GM19452 (cell line): ENCODE measurements at regions not wholly inside any gene's neighbourhood (a gene's known extent, or its start where the extent isn't known, plus 50 kb on each side); places are given as distances from the start of the nearest gene placed in this dataset.
A peak's percentile ranks its signal among the peaks of the same experiment; 100 is the strongest.

Experiments
- ATAC-seq: cut with Tn5 transposase; IDR thresholded peaks from one replicate; pipeline ENCODE4 v1.9.1; 2021; ENCODE audit not compliant: unreplicated experiment

DNA sequence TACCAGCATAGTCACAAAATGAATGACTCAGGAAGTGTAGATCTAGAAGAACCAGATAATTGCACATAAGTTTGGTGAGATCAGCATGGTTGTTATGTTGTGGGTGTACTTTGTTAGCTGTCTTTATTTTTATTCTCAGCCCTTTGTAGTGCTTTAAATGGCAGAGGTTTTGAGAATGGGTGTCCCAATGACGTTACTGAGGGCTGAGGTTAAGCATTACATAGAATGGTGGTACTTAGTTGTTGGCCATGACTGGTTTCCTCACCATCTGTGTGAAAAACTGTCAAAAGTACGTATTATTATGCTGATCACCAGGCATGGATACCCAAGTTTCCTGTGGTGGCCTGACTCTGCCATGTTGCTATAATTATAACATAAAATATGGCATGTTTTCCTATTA is 165.8 kb downstream of the UBE2E3 start:
- no peak for ATAC-seq

DNA sequence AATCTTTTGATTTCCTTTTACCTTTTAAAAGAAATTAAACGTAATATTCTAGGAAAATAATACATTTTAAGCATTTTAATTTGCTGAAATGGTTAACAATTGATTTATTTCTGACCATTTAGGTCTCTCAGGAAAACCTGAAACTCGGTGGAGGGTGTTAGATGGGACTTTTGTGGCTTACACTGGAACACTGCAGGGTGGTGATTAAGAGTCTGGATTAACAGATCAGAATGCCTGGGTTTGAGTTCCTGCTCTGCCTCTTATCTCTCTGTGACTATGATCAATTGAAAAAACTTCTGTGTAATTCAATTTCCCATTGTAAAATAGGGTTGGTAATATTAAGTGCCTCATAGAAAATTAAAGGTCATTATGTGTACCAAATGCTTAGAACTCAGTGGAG is 168.7 kb downstream of the UBE2E3 start:
- ATAC-seq = no peak

GRCh38 chr2:181152226-181152625 is 171.8 kb downstream of the UBE2E3 start:
- ATAC-seq = no peak

- ATAC-seq = no peak
These were observed 172.3 kb downstream of the UBE2E3 start for GRCh38 chr2:181152701-181153100.

DNA sequence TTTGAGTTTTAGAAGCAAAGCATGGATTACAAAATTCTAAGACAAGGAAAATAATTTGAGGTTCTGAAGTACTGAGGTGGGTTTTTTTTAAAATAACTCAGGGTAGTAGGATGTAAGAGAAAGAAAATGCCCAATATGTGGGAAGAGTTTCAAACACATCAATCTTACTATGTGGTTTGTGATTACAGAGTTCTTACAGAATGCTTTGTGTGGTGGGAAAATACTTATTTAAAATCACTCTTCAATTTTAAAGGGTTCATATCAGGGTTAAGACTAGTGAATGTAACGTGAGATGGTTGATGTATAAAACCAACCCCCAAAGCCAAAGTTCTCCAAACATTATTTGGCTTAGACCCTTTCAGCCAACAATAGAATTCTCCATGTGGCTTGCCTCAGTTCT is 173.5 kb downstream of the UBE2E3 start:
- no peak for ATAC-seq

DNA sequence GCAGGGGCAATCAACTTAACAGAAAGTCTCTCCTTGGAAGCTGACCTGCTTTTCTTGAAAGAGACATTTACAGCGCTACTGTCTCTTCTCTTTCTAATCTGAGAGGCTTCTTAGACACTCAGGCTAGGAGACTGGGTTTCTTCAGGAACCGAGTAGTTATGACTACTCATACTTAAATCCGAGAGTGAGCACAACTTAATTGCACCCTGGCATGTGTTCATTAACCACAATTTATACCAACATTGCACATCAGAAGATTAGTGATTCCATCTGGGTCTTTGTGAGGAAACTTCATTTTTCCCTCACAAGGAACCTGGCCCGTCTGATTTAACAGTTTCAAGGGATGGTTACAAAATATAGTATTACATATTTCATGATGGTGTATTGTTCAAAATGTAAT is 176.9 kb downstream of the UBE2E3 start:
- no peak for ATAC-seq

- ATAC-seq = no peak
These were observed 178.0 kb downstream of the UBE2E3 start for GRCh38 chr2:181158427-181158826.

DNA sequence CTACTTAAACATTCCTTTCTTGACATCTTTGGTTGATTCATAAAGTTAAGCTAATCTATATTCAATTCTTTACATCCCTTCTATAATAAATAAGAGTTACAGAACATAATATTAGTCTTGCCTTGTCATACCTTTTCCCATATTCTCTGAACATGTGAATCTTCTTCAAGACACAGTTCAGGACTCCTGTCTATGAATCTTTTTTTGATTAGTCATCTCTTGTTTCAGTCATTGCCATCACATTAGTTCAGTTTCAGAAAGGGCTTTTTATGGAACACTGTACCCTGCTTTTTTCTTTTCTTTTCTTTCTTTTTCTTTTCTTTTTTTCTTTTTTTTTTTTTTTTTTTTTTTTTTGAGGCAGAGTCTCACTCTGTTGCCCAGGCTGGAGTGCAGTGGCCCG is 181.2 kb downstream of the UBE2E3 start:
- ATAC-seq = no peak

DNA sequence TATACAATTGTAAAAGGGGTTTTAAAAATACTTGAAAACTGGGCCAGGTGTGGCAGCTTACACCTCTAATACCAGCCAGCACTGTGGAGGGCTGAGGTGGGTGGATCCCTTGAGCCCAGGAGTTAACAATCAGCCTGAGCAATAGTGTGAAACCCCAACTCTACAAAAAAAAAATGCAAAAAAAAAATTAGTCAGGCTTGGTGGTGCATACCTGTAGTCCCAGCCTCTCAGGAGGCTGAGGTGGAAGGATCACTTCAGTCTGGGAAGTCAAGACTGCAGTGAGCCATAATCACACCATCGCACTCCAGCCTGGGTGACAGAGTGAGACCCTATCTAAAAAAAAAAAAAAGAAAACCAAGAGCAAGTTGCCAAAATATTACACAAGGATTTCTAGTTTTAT is 182.7 kb downstream of the UBE2E3 start:
- ATAC-seq = peak; percentile 33

GRCh38 chr2:181163691-181164090 is 183.3 kb downstream of the UBE2E3 start:
- no peak for ATAC-seq

DNA sequence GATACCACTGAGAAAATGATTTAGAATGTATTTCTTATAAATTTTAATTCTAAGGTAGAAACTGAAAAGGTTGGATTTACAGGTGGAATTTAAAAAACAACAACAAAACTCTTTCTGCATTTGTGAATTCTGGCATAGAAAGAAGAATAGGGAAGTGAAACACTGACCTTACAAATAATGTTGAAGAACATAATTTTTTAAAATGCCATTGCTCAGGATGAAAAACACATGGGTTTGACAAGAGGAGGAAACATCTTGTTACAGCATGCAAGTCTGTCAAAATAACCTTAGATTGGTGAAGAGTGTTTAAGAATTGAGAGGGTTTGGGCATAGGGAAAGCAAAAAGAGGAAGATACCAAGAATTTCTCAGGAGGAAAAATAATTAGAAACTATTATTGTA is 184.3 kb downstream of the UBE2E3 start:
- ATAC-seq = peak; percentile 55

- peak; percentile 77 for ATAC-seq
These were observed 184.9 kb downstream of the UBE2E3 start for GRCh38 chr2:181165199-181165868.

GRCh38 chr2:181169503-181169902 is 189.1 kb downstream of the UBE2E3 start:
- ATAC-seq = no peak

DNA sequence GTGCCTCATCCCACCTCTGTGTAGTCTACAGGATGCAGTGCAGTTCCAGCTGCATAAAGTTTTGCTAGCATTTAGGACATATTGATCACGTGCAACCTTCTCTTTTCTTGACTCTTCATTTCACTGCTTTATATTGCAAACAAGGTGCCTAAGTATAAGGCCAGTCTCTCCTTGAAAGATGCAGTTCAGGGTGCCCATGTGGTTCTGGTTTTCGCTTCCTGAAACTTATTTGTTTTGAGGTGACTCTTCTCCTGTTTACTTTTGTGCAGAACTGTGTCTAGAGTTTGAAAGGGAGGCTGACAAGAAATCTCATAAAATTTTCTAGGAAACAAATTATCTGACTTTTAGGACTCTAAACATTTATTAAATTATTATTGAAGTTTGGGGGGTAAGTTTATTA is 189.9 kb downstream of the UBE2E3 start:
- ATAC-seq = no peak

DNA sequence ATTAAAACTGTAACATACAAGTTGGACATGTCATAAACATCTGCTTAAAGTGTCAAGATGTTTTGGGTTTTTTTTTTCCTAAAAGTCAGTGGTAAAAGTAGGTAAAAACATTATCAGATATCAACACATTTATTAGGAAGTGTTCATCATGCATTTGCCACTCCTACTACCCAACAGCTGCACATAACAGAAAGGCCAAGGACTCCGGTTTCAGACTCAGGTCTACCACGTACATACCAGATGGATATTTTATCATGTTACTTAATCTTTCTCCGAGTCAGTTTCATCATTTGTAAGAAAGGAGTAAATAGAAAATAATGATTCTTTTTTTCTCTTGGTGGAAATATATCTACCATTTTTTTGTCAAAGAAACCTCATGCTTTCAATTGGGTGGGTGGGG is 192.3 kb downstream of the UBE2E3 start:
- no peak for ATAC-seq

DNA sequence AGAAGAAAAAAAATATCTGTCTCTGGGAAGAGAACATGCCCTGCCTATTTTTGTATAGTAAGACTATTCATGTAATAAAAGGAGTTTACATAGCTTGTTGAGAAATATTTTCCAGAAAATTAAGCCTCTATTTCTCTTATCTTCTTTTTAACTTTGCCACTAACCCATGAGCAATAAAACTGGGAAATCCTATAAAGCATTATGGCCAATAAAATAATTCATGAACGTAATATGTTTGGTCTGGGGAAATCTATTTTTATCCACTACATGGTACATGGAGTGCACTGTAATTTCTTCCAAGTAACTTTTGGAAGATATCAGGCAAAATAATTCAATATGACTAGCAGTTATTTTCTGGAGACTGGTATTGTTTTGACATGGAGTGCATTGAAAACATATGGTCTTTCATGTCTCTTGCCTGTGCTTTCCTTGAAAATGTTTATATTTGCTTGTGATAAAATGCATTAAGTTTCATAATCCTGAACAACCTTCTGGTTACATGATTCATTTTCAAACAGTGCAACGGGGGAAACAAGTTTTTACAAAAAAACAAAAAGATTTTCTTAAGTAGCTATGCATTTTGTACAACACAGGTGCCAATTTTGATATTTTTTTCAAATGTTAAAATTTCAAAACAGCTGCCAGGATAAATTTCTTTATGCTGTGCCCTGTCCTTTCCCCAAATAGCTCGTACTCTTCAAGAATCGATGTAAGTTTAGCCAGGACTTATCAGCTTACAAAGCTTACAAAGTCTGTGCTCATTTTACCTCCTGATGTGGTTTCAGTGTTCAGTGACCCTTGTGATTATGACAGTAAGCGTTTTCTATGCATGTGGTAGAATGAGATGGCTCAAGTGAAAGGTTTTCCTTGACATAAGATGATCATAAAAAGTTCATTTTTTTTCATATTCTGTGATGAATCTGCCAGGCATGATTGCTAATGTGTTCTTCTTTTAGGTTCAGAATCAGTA is 194.5 kb downstream of the UBE2E3 start:
- ATAC-seq = no peak

GRCh38 chr2:181176540-181176939 is 196.1 kb downstream of the UBE2E3 start:
- ATAC-seq = no peak

DNA sequence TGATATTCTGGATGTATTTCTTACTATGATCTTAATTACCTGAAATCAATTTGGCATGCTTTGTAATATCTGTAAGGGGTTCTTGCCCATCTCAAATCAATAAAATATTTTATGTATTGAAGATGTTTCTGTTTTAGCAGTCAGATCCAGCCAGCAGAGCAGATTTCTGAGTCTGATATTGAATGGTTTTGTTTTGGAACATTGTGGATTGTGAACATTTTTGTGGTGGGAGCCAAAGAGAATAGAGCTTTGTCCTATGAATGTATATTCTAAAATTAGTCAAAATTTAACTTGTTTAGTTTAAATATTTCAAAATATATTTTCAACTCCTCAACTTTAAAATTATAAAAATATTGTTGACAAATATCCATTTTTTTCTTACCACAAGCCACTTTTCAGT is 197.0 kb downstream of the UBE2E3 start:
- no peak for ATAC-seq

- ATAC-seq = no peak
These were observed 197.7 kb downstream of the UBE2E3 start for GRCh38 chr2:181178130-181178529.

DNA sequence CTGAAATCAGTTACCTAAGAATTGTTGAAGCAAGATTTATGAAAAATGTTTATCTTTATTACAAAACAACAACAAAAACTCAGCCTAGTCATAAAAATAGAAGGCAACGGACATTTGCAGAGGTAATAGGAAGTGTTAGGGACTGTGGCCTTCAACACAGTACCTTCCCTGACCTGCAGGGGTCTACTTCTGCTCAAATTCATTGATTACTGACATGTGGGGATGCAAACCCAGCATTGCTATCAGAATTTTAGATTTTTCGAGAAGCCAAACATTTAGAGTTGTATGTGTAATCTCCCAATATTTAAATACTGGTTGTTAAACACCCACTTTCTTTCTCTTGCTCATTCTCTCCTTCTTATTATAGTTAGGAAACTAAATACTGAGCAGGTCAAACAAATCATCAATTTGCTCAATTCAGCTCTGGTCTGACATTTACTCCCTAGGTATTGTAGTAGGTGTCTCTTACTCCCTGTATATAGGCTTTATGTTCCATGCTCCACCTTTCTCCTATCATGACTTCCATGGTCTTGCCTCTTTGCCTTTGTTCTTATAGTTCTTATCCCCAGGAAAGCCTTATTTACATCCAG is 198.5 kb downstream of the UBE2E3 start:
- peak; percentile 72 for ATAC-seq

DNA sequence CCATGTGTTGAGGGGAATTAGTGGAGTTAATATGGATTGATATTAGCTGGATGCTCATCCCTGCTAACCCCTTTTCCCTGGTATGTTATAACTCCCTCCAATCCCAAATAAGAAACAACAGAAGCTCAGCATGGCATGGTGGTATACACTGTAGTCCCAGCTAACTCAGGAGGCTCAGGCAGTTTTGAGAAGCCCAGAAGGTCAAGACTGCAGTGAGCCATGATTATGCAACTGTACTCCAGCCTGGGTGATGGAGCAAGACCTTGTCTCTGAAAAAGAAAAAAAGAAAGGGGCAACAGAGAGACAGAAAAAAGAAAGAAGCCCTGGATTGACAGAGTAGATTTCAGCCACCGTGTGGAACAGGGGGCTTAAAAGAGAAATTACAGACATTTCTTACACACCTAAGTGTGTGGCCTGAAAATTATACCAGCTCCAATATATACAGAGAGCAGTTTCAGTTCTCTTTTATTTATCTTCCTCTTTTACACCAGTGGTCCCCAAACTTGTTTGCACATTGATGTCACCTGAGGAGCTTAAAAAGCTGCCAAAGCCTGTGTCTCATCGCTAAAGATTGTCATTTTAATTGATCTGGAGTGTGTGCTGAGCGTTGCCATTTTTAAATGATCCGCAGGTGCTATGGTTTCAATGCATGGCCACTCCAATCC is 203.6 kb downstream of the UBE2E3 start:
- peak; percentile 93 for ATAC-seq
